Heart left ventricle (tissue), 13 donors: ENCODE measurements at regions not wholly inside any gene's neighbourhood (a gene's known extent, or its start where the extent isn't known, plus 50 kb on each side); places are given as distances from the start of the nearest gene placed in this dataset.

Experiments used
- CTCF ChIP-seq, 12 donors: fragments of 200-600 bp; sonication (generic) in 4 of 12; IDR thresholded peaks; one replicate each; pipeline versions ENCODE4 v1.5.0 to v1.8.0; 2018 to 2022; ENCODE audit warnings: antibody characterized with exemption in 12 of 12, mild to moderate bottlenecking in 5 of 12
- POLR2A ChIP-seq, 2 donors: fragments of 450-650 bp; IDR thresholded peaks; one replicate each; pipeline ENCODE4 v1.6.1; 2017; ENCODE audit warnings: antibody characterized with exemption in 2 of 2, mild to moderate bottlenecking in 2 of 2, moderate library complexity in 2 of 2
- donor health status: ischemic (EF 13 %, LVEDD 7.1; RV severe dilation, severe dysfunction).
- donor health status: DM: no; HTN: yes; CAD: no.
- donor health status: DM: no; HTN: no; CAD: no.
- donor health status: ischemic (EF 25% LVEDD 6.9; RV normal size, moderate dysfunction).
- donor health status: ischemic (EF 25% LVEDD 5.7; RV mildly dilated, moderate dysfunction).
- donor health status: ischemic (EF 35%, LVEDD 5.7; RV mildly dilated, moderate dysfunction).
- donor health status: nonischemic (EF 11% LVEDD 7.7; RV severe dilation, severe dysfunction).
- donor health status: DM: yes; HTN: yes; CAD: no.
- donor health status: PGD.
- donor health status: ischemic (EF 29% LVEDD 5.4; RV normal size, mild dysfunction).
- donor health status: nonischemic (EF 23%, LVEDD 6.1; RV moderate dilation, normal function).

GRCh38 chr2:164182116-164182627, 439.1 kb downstream of the GRB14 start:
- TF ChIP-seq CTCF (IDR thresholded peaks at IDR 0.05) (no peak), POLR2A (IDR thresholded peaks at IDR 0.05) (no peak)
